DND-41 (cell line): ENCODE measurements at regions not wholly inside any gene's neighbourhood (a gene's known extent, or its start where the extent isn't known, plus 50 kb on each side); places are given as distances from the start of the nearest gene placed in this dataset.

Experiments
- CTCF ChIP-seq: IDR thresholded peaks from 2 replicates; pipeline ENCODE4 v1.5.1; 2012; ENCODE audit warnings: borderline replicate concordance, low read length, moderate library complexity, mild to moderate bottlenecking; ENCODE audit not compliant: poor library complexity, severe bottlenecking; ENCODE audit errors: extremely low read depth
- EZH2 ChIP-seq: IDR thresholded peaks from 3 replicates; pipeline ENCODE4 v1.6.1; 2012; ENCODE audit warnings: borderline replicate concordance, low read depth, mild to moderate bottlenecking, moderate library complexity, low read length, inconsistent platforms; ENCODE audit not compliant: severe bottlenecking

GRCh38 chr3:8296461-8296860 lies 205.2 kb upstream of the LMCD1 start:
- TF ChIP-seq CTCF, result no peak
- TF ChIP-seq EZH2, result no peak
